GM18508 (cell line): ENCODE measurements at regions not wholly inside any gene's neighbourhood (a gene's known extent, or its start where the extent isn't known, plus 50 kb on each side); places are given as distances from the start of the nearest gene placed in this dataset.

ENCODE experiments used
- ATAC-seq: cut with Tn5 transposase; IDR thresholded peaks from one replicate; pipeline ENCODE4 v1.9.1; 2021; ENCODE audit warnings: moderate number of reproducible peaks; ENCODE audit not compliant: insufficient read depth, unreplicated experiment

- no peak for ATAC-seq
Measured at GRCh38 chr2:217660423-217660822, 342.4 kb downstream of the TNS1 start.

- no peak for ATAC-seq
Measured at GRCh38 chr2:217658806-217659205, 344.0 kb downstream of the TNS1 start.

- no peak for ATAC-seq
Measured at GRCh38 chr2:217657252-217657651, 345.5 kb downstream of the TNS1 start.

GRCh38 chr2:217656316-217656715 is 346.5 kb downstream of the TNS1 start:
- no peak for ATAC-seq

- ATAC-seq: no peak
Measured at GRCh38 chr2:217655651-217656050, 347.1 kb downstream of the TNS1 start.

GRCh38 chr2:217654168-217654567 is 348.6 kb downstream of the TNS1 start:
- no peak for ATAC-seq

- no peak for ATAC-seq
Measured at GRCh38 chr2:217652761-217653639, 349.8 kb downstream of the TNS1 start.

GRCh38 chr2:217650716-217651360 is 352.0 kb downstream of the TNS1 start:
- ATAC-seq: no peak

- no peak for ATAC-seq
Measured at GRCh38 chr2:217650229-217650628, 352.6 kb downstream of the TNS1 start.

GRCh38 chr2:217647925-217648324 is 354.9 kb downstream of the TNS1 start:
- ATAC-seq: no peak

GRCh38 chr2:217647226-217647625 is 355.6 kb downstream of the TNS1 start:
- no peak for ATAC-seq

- ATAC-seq: no peak
Measured at GRCh38 chr2:217645896-217646295, 356.9 kb downstream of the TNS1 start.

GRCh38 chr2:217643789-217644301 is 358.9 kb downstream of the TNS1 start:
- no peak for ATAC-seq

GRCh38 chr2:217642944-217643343 is 359.9 kb downstream of the TNS1 start:
- ATAC-seq: no peak

- no peak for ATAC-seq
Measured at GRCh38 chr2:217641960-217642359, 360.8 kb downstream of the TNS1 start.

GRCh38 chr2:217639481-217639880 is 363.3 kb downstream of the TNS1 start:
- ATAC-seq: no peak

- no peak for ATAC-seq
Measured at GRCh38 chr2:217638533-217638932, 364.3 kb downstream of the TNS1 start.

- ATAC-seq: no peak
Measured at GRCh38 chr2:217638031-217638430, 364.8 kb downstream of the TNS1 start.

- ATAC-seq: no peak
Measured at GRCh38 chr2:217636991-217637561, 365.7 kb downstream of the TNS1 start.

GRCh38 chr2:217636578-217636977 is 366.2 kb downstream of the TNS1 start:
- no peak for ATAC-seq

GRCh38 chr2:217634871-217635270 is 367.9 kb downstream of the TNS1 start:
- ATAC-seq: no peak
